Kasumi-1 (cell line): ENCODE measurements at regions not wholly inside any gene's neighbourhood (a gene's known extent, or its start where the extent isn't known, plus 50 kb on each side); places are given as distances from the start of the nearest gene placed in this dataset.
A peak's percentile ranks its signal among the peaks of the same experiment; 100 is the strongest.
"Not testable (repeated sequence)": the region's sequence is repeated elsewhere in the genome, so short reads cannot be mapped to it uniquely, and the experiment has no call there.

Experiments
- DNase-seq, 2 experiments: peaks; one replicate each; lab custom pipeline; 2025; lab: John Stamatoyannopoulos, UW

DNA sequence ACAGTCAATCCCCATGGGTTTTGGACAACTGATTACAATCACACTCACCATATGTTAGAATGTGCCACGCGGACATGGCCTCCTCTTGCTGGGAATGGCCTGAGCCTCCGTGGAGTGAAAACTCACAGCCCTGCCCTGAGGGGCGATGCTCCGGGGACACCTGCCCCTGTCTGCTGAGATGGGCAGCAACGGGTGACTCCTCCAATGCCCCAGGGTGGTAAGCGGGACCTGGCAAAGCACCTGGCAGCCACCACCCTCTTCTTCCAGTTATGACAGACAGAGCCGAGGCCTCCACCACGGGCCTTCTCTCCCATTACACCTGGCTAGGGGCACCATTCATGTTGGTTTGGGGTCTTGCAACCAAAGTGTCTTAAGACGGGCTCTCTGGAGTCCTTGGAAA is 94.9 kb upstream of the COL5A1 start:
- no peak for DNase-seq

GRCh38 chr9:134547161-134548100 is 94.2 kb upstream of the COL5A1 start:
- DNase-seq: no peak

GRCh38 chr9:134548185-134548584 is 93.4 kb upstream of the COL5A1 start:
- no peak for DNase-seq

DNA sequence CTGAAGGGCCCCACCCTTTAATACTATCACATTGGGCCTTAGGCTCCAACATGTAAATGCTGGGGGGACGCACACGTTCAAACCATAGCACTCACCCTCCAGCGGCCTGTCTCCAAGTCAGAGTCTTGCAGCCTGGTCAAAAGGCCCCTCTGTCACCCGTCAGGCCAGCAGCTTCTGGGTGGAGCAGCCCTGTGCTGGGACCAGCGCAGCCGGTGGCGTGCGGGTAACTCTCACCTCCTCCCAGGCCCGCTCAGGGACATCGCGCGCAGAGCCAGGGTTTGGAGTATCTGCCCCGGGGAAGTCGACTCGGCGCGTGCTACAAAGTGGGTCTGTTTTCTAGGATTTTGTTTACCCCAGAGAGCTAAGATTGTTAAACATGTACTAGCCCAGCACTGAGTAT is 93.0 kb upstream of the COL5A1 start:
- no peak for DNase-seq

- no peak for DNase-seq
Observed at GRCh38 chr9:134549336-134549735, 92.3 kb upstream of the COL5A1 start.

DNA sequence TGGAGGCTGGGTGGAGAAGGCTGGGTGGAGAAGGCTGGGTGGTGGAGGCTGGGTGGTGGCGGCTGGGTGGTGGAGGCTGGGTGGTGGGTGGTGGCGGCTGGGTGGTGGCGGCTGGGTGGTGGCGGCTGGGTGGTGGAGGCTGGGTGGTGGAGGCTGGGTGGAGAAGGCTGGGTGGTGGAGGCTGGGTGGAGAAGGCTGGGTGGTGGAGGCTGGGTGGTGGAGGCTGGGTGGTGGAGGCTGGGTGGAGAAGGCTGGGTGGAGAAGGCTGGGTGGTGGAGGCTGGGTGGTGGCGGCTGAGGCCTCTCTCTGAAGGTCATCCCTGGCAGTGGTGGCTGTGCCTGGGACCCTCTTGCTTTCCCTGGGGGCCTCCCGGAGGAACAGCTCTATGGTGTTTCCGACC is 91.5 kb upstream of the COL5A1 start:
- not testable (repeated sequence) for DNase-seq

GRCh38 chr9:134550584-134550983 is 91.0 kb upstream of the COL5A1 start:
- no peak for DNase-seq

DNA sequence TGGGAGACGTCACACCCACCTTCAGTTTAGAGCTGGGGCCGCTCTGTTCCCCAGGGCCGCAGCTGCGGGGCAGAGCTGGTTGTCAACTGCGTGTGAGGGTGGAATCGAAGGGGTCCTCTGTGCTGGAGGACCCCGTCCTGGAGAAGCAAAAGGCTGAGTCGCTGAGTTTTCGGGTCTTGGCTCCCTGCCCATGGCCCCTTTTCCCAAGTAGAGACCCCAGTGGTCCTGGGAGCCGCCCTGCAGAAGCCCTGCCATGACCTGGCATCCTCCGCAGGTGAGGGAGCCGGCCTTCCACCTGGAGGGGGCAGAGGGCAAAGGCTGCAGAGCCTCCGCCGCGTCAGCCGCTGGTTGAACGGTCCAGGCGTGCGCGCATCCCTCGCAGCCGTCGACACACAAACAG is 90.4 kb upstream of the COL5A1 start:
- DNase-seq: no peak

- peak; percentile 79 to 83 for DNase-seq
Observed at GRCh38 chr9:134551644-134552348, 89.8 kb upstream of the COL5A1 start.

DNA sequence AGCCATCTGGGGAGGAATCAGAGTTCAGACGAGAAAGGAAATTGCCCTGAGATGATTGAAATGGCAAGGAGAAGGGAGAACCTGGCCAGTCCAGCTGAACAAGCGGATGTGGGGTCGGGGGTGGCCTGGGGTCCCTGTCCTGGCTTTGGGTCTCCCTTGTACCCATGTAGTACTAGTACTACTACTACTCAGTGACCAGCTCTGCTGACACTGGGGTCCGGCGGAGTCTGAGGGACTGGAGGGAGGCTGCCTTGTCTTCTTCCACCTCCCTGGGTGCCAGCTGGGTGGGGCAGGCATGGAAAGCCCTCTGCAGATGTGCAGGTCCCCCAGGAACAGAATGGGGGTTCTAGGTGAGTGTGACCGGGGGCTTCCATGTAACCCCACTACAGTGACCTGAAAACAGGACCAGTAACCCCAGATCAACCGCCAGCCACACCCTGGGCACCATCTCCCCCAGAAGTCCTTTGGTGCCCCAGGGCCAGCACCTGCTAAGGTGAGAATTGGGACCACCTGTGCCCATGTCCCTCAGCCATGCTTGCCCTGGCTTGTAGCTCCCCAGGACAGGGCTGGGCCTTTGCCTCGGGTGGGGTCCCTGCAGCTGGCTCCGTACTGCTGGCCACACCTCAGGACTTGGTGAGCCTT is 89.1 kb upstream of the COL5A1 start:
- no peak for DNase-seq

DNA sequence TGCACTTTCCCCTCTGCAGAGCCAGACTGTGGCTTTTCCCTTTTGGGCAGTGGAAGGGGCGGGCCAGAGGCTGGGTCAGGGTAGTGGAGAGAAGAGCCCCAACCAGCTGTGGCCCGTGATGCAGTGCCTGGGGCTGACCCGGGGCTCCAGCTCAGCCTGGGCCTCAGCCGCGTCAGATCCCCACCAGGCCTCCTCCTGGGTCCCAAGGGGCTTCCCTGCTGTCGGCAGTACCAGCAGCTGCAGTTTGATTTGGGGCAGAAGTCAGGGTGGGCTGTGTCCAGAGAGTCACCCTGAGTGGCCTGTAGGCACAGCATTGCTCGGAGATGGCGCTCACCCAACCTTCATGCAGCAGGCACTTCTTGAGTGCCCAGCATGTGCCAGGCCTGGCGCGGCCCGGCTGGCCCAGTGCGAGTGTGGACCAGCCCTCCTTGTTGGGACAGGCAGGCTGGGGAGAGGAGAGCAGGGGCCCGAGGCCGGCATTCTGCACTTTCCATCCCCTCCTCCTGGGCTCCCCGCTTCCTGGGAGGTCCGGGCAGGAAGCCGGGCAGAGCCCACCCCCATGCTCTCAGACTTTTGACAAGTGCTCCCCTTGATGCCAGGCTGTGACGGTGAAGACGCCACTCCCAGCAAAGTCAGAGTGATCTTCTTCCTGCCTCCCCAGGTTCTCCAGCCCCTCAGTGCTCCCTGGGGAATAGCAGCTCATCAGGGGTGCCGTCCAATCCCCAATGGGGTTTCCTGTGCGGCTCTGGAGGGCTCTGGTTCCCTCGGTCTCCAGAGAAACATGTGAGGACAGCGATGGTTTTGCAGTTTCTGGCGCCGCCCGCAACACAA is 88.3 kb upstream of the COL5A1 start:
- DNase-seq: no peak

GRCh38 chr9:134553996-134554372 is 87.6 kb upstream of the COL5A1 start:
- DNase-seq: no peak

GRCh38 chr9:134554373-134555093 is 87.1 kb upstream of the COL5A1 start:
- DNase-seq: no peak

DNA sequence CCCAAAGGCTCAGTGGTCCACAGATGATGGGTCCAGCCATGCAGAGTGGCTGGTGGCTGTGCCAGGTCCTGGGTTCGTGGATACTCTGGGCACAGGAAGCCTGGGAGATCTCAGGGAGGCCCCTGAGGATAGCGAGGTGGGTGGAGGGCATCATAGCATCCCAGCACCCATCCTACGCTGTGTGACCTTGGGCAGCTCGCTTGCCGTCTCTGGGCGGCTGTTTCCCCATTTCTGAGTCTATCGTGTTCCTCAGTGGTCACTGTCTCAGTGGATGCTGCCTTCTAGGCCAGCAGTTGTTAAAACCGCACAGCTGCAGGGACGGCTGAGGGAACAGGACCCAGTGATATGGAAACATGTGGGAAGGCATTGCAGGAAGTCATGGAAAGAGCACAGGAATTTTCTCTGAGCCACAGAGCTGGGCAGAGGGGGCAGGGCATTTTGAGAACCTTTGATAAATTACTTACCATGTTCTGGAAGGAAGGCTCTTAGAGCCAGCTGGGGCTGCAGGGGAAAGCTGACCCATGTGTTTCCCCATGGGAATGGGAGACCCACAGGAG is 86.4 kb upstream of the COL5A1 start:
- DNase-seq: no peak

DNA sequence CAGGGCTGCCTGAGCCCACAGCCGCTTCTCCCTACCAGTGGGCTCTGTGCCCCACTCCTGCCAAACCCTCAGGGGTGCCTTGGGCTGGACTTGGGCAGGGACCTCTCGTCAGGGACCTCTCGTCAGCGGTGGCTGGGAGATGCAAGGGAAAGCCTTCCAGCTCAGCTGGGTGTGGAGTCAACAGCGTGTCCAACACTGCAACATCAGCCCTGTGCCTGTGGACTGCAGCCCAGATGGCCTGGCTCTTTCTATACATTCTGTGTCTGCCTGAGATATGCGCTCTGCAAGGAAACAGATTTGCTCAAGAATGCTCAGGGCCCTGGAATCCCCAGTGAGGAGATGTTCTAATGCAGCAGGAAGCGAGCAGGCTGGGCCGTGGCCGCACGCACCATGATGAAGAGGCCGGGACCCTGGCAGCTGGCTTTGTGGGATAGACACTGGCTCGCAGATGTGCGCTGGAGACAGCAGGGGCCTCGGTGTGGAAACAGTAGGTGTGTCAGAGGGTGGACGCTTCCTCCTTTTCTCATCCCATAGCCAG is 85.0 kb upstream of the COL5A1 start:
- no peak for DNase-seq

DNA sequence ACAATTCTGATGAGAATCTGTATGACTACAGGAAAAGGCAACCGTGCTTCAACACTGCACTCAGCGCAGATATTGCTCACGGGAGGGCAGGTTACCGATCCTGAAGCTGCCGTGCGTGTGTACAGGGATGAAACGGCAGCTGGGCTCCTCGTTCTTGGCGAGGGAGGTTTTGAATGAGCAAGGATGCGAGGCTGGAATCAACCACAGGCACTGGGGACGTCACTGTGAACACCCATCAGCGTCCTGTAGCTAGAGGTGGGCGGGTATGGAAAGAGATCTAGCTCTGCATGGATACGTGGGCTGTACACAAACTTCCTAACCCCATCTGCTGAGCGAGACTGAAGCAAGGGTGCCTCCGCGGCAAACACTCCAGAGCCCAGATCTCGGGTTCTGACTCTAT is 84.3 kb upstream of the COL5A1 start:
- DNase-seq: no peak

GRCh38 chr9:134558124-134558905 is 83.3 kb upstream of the COL5A1 start:
- DNase-seq: no peak

DNA sequence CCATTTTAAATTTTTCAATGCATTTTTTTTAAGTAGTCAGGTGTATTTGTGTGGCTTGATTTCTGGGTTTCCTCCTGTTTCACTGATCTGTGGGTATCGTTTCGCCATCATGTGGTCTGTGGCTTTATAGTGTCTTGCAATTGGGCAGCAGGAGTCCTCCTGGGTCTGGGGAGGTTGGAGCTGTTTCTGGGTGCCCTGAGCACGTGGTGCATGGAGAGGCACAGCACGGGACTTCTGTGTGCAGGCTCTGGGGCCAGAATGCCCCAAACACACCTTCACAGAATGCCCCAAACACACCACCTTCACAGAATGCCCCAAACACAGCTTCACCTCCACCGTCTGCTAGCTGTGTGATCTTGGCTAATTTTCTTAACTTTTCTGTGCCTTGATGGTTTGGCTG is 82.6 kb upstream of the COL5A1 start:
- no peak for DNase-seq

DNA sequence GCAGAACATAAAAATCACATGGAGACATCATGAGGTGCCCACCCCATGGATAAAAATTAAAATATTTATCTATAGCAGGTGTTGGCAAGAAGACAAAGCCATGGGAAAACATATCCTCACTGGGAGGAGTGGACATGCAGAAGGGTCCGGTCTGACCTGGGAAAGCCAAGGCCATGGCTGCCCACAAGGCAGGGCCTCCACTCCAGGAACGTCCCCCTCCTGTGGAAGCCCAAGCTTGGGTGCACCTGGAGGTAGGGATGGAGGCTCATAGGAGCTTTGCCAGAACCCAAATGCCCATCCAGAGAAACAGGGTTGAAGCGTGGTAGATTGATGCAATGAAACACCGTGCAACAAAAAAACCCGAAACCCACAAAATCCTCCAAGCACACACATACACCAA is 81.4 kb upstream of the COL5A1 start:
- no peak for DNase-seq

DNA sequence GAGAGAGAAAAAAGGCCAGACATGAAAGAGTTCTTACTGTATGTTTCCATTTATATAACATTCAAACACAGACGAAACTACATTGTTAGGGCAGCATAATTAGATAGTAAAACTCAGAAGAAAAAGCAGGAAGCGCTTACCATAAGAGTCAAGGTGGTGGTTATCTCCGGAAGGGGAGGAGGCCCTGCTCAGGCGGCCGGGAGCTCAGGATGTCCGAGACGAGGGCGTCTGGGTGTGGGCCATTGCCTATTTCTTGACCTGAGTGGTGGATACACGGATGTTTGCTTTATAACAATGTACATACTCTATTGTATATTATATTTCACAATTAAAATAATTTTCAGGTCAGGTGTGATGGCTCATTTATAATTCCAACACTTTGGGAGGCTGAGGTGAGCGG is 80.9 kb upstream of the COL5A1 start:
- peak in 1 of 2 experiments; percentile 0 for DNase-seq
